Activated naive CD4-positive, alpha-beta T cell (primary cell): ENCODE measurements at regions not wholly inside any gene's neighbourhood (a gene's known extent, or its start where the extent isn't known, plus 50 kb on each side); places are given as distances from the start of the nearest gene placed in this dataset.

ENCODE experiments used
- DNase-seq, 4 experiments: peaks; one replicate each; lab custom pipeline; 2025; lab: John Stamatoyannopoulos, UW

GRCh38 chr5:135204151-135204600 lies 170.1 kb upstream of the PITX1 start:
- DNase-seq = no peak

GRCh38 chr5:135203593-135204036 lies 169.6 kb upstream of the PITX1 start:
- no peak for DNase-seq

- DNase-seq = no peak
Measured at GRCh38 chr5:135203019-135203418, 169.0 kb upstream of the PITX1 start.

GRCh38 chr5:135199919-135200318 lies 165.9 kb upstream of the PITX1 start:
- no peak for DNase-seq

- DNase-seq = no peak
Measured at GRCh38 chr5:135196483-135196882, 162.5 kb upstream of the PITX1 start.

GRCh38 chr5:135195270-135195608 lies 161.2 kb upstream of the PITX1 start:
- DNase-seq = no peak

- no peak for DNase-seq
Measured at GRCh38 chr5:135194573-135195269, 160.7 kb upstream of the PITX1 start.

- no peak for DNase-seq
Measured at GRCh38 chr5:135194126-135194488, 160.1 kb upstream of the PITX1 start.

GRCh38 chr5:135193213-135194125 lies 159.4 kb upstream of the PITX1 start:
- DNase-seq = no peak

GRCh38 chr5:135192351-135192750 lies 158.3 kb upstream of the PITX1 start:
- DNase-seq = no peak

GRCh38 chr5:135191084-135191826 lies 157.2 kb upstream of the PITX1 start:
- peak; percentile 13 to 69 (median 48) for DNase-seq

GRCh38 chr5:135190416-135191083 lies 156.5 kb upstream of the PITX1 start:
- DNase-seq = no peak

GRCh38 chr5:135189024-135189423 lies 155.0 kb upstream of the PITX1 start:
- no peak for DNase-seq

GRCh38 chr5:135188233-135188914 lies 154.3 kb upstream of the PITX1 start:
- no peak for DNase-seq

GRCh38 chr5:135186662-135187522 lies 152.9 kb upstream of the PITX1 start:
- no peak for DNase-seq

- no peak for DNase-seq
Measured at GRCh38 chr5:135185481-135186065, 151.5 kb upstream of the PITX1 start.

GRCh38 chr5:135184646-135185045 lies 150.6 kb upstream of the PITX1 start:
- no peak for DNase-seq

- no peak for DNase-seq
Measured at GRCh38 chr5:135183464-135183863, 149.4 kb upstream of the PITX1 start.

- DNase-seq = no peak
Measured at GRCh38 chr5:135182675-135183074, 148.6 kb upstream of the PITX1 start.

- DNase-seq = no peak
Measured at GRCh38 chr5:135181653-135182052, 147.6 kb upstream of the PITX1 start.
